Lower lobe of right lung (tissue), 2 donors: ENCODE measurements at regions not wholly inside any gene's neighbourhood (a gene's known extent, or its start where the extent isn't known, plus 50 kb on each side); places are given as distances from the start of the nearest gene placed in this dataset.
A peak's percentile ranks its signal among the peaks of the same experiment; 100 is the strongest.

Experiments used
- ATAC-seq, 2 donors: fragments of 200-7000 bp; cut with Tn5 transposase; one replicate each; pipeline ENCODE4 v1.9.1; 2020 to 2022; ENCODE audit warnings: mild to moderate bottlenecking in 2 of 2, moderate library complexity in 2 of 2
- DNase-seq: peaks from one replicate; pipeline ENCODE4 v3.0.0-alpha.2; 2020
- H3K27ac ChIP-seq: fragments of 200-600 bp; one replicate; pipeline ENCODE4 v1.8.0; 2022
- H3K27me3 ChIP-seq: fragments of 200-600 bp; one replicate; pipeline ENCODE4 v1.8.0; 2022; ENCODE audit warnings: low read depth
- H3K36me3 ChIP-seq: fragments of 200-600 bp; one replicate; pipeline ENCODE4 v1.8.0; 2022; ENCODE audit warnings: mild to moderate bottlenecking
- H3K4me1 ChIP-seq: fragments of 200-600 bp; one replicate; pipeline ENCODE4 v1.8.0; 2022
- H3K4me3 ChIP-seq: fragments of 200-600 bp; one replicate; pipeline ENCODE4 v1.8.0; 2022; ENCODE audit warnings: mild to moderate bottlenecking
- H3K9me3 ChIP-seq: fragments of 200-600 bp; one replicate; pipeline ENCODE4 v1.8.0; 2022
- CTCF ChIP-seq: fragments of 200-600 bp; IDR thresholded peaks from one replicate; pipeline ENCODE4 v1.8.0; 2022; ENCODE audit warnings: antibody characterized with exemption, mild to moderate bottlenecking
- intact Hi-C: fragments of 100-400 bp; cut with DNase I; formaldehyde crosslinking; loops from one replicate; pipeline ENCODE4 v1.11.0; 2022
- donor health status: DM: no; HTN: yes; CAD: no; lungs with severe emphysema.

- TF ChIP-seq CTCF, result no peak
- no peaks in the 10 kb centered on the region for H3K27me3 ChIP-seq
- H3K4me3 ChIP-seq, result no peak overlapping the region
- DNase-seq, result no peak
- no peak for ATAC-seq
- H3K9me3 ChIP-seq, result no peaks in the 10 kb centered on the region
- no peak overlapping the region for H3K27ac ChIP-seq
- H3K4me1 ChIP-seq, result no peaks in the 10 kb centered on the region
- intact Hi-C loops, result no loop called here
- H3K36me3 ChIP-seq, result no peaks in the 10 kb centered on the region
These were observed 66.4 kb upstream of the MPHOSPH6 start for GRCh38 chr16:82236415-82236814.

- intact Hi-C loops, result no loop called here
These were observed 62.8 kb upstream of the MPHOSPH6 start for GRCh38 chr16:82232806-82233205.

GRCh38 chr16:82231008-82231787, 61.2 kb upstream of the MPHOSPH6 start:
- no peak for ATAC-seq

More at GRCh38 chr16:82232806-82233205, 62.8 kb upstream of the MPHOSPH6 start:
- Histone ChIP-seq H3K27ac (no peak overlapping the region), H3K27me3 (no peaks in the 10 kb centered on the region), H3K4me1 (peaks cover 4% of the 10 kb centered on the region), H3K9me3 (no peaks in the 10 kb centered on the region), H3K4me3 (no peak overlapping the region), H3K36me3 (no peaks in the 10 kb centered on the region)
- no peak for TF ChIP-seq CTCF
- ATAC-seq (no peak), DNase-seq (no peak)

GRCh38 chr16:82229800-82230619, 60.0 kb upstream of the MPHOSPH6 start:
- H3K36me3 ChIP-seq, result no peaks in the 10 kb centered on the region
- no peak overlapping the region for H3K27ac ChIP-seq
- intact Hi-C loops, result no loop called here
- H3K27me3 ChIP-seq, result no peaks in the 10 kb centered on the region
- peak; percentile 76 for DNase-seq
- peak; percentile 94 for TF ChIP-seq CTCF
- no peak overlapping the region for H3K4me3 ChIP-seq
- peaks cover 4% of the 10 kb centered on the region for H3K4me1 ChIP-seq
- peak; percentile 80 to 86 for ATAC-seq
- no peaks in the 10 kb centered on the region for H3K9me3 ChIP-seq

More at GRCh38 chr16:82231008-82231787, 61.2 kb upstream of the MPHOSPH6 start:
- H3K27me3 ChIP-seq, result no peaks in the 10 kb centered on the region
- no peaks in the 10 kb centered on the region for H3K36me3 ChIP-seq
- intact Hi-C loops, result no loop called here
- DNase-seq, result no peak
- H3K27ac ChIP-seq, result no peak overlapping the region
- H3K9me3 ChIP-seq, result no peaks in the 10 kb centered on the region
- no peak overlapping the region for H3K4me3 ChIP-seq
- no peak for TF ChIP-seq CTCF
- peaks cover 4% of the 10 kb centered on the region for H3K4me1 ChIP-seq

- Histone ChIP-seq H3K36me3 (no peaks in the 10 kb centered on the region), H3K4me1 (peaks cover 4% of the 10 kb centered on the region), H3K27ac (no peak overlapping the region), H3K9me3 (no peaks in the 10 kb centered on the region), H3K27me3 (no peaks in the 10 kb centered on the region), H3K4me3 (no peak overlapping the region)
- DNase-seq (no peak), ATAC-seq (no peak)
- intact Hi-C loops, result no loop called here
- TF ChIP-seq CTCF, result no peak
These were observed 56.3 kb upstream of the MPHOSPH6 start for GRCh38 chr16:82226327-82226726.
